Naive B cell (primary cell): ENCODE measurements at regions not wholly inside any gene's neighbourhood (a gene's known extent, or its start where the extent isn't known, plus 50 kb on each side); places are given as distances from the start of the nearest gene placed in this dataset.

Source experiments
- ATAC-seq, 2 donors: fragments of 150-1000 bp; cut with Tn5 transposase; 2 replicates each; pipeline ENCODE4 v1.10.0; 2021; ENCODE audit warnings: low read depth in 2 of 2, mild to moderate bottlenecking in 2 of 2, moderate library complexity in 2 of 2
- DNase-seq: peaks from one replicate; pipeline ENCODE4 v3.0.0; 2022
- H3K27ac Mint-ChIP-seq, 6 donors: one replicate each; pipeline ENCODE4 v1.8.0; 2020 to 2022; ENCODE audit warnings: mild to moderate bottlenecking in 6 of 6, mixed read lengths in 6 of 6, moderate library complexity in 5 of 6, inconsistent platforms in 2 of 6
- H3K27me3 Mint-ChIP-seq, 3 donors: one replicate each; pipeline ENCODE4 v1.8.0; 2021 to 2022; ENCODE audit warnings: mixed read lengths in 3 of 3, mild to moderate bottlenecking in 1 of 3
- H3K36me3 Mint-ChIP-seq, 2 donors: one replicate each; pipeline ENCODE4 v1.8.0; 2020 to 2022; ENCODE audit warnings: mixed read lengths in 2 of 2, inconsistent platforms in 1 of 2, mild to moderate bottlenecking in 1 of 2
- H3K4me1 Mint-ChIP-seq, 3 donors: one replicate each; pipeline ENCODE4 v1.8.0; 2020 to 2022; ENCODE audit warnings: mixed read lengths in 3 of 3, inconsistent platforms in 1 of 3, mild to moderate bottlenecking in 1 of 3, moderate library complexity in 1 of 3
- H3K4me3 Mint-ChIP-seq, 8 donors: one replicate each; pipeline ENCODE4 v1.8.0; 2020 to 2022; ENCODE audit warnings: mild to moderate bottlenecking in 8 of 8, mixed read lengths in 8 of 8, moderate library complexity in 8 of 8, inconsistent platforms in 2 of 8
- H3K9me3 Mint-ChIP-seq, 7 donors: one replicate each; pipeline ENCODE4 v1.8.0; 2020 to 2022; ENCODE audit warnings: mixed read lengths in 7 of 7, mild to moderate bottlenecking in 5 of 7, inconsistent platforms in 2 of 7, moderate library complexity in 1 of 7

DNA sequence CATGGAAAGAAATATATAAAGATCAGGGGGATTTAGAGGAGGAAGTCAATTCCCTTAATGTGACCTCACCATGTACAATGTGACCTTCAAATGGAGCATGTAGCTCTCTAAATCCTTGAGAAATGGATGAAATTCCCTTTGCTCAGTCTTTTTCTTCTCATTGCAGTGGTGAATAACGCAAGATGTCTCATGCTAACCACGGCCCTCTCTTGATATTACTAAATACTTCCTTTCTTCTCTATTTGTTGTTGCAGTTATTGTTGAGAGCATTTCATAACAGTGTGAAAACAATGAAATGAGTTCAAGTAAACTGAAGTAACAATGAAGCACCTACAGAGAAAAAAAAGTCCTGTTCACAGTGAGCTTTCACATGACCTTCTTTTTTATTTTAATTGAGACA is 55.6 kb downstream of the ZNF281 start:
- DNase-seq (no peak), ATAC-seq (no peak)
- H3K36me3 Mint-ChIP-seq: no peaks in the 10 kb centered on the region
- H3K27me3 Mint-ChIP-seq: no peaks in the 10 kb centered on the region
- peak overlapping the region in 1 of 6 donors; percentile 75 for H3K27ac Mint-ChIP-seq
- peaks cover 15 to 32% (median 20%) of the 10 kb centered on the region in 3 donors for H3K4me1 Mint-ChIP-seq
- H3K9me3 Mint-ChIP-seq: no peaks in the 10 kb centered on the region
- no peak overlapping the region for H3K4me3 Mint-ChIP-seq

DNA sequence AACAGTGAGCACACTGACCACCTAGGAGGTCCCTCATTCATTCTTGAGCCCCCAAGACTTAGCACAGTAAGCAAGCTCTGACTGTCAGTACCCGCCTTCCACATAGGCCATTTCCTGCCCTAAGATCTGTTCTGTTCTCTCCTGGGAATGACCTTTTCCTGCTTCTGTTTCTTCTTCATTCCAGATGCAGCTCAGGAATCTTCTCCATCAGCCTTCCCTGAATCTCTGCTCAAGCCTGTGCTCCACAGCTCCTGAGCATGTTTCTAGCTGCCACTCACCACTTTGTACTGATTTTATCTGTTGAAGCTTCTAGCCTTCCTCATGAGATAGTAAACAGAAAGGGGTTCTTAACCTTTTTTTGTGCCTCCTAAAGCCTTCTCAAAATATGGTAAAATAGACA is 56.6 kb downstream of the ZNF281 start:
- ATAC-seq (no peak), DNase-seq (no peak)
- Mint-ChIP-seq H3K36me3 (no peaks in the 10 kb centered on the region), H3K4me3 (peak overlapping the region in 1 of 8 donors; percentile 2), H3K9me3 (no peaks in the 10 kb centered on the region), H3K27ac (peak overlapping the region in 2 of 6 donors; percentile 91 to 98), H3K27me3 (no peaks in the 10 kb centered on the region), H3K4me1 (peaks cover 15 to 32% (median 20%) of the 10 kb centered on the region in 3 donors)

DNA sequence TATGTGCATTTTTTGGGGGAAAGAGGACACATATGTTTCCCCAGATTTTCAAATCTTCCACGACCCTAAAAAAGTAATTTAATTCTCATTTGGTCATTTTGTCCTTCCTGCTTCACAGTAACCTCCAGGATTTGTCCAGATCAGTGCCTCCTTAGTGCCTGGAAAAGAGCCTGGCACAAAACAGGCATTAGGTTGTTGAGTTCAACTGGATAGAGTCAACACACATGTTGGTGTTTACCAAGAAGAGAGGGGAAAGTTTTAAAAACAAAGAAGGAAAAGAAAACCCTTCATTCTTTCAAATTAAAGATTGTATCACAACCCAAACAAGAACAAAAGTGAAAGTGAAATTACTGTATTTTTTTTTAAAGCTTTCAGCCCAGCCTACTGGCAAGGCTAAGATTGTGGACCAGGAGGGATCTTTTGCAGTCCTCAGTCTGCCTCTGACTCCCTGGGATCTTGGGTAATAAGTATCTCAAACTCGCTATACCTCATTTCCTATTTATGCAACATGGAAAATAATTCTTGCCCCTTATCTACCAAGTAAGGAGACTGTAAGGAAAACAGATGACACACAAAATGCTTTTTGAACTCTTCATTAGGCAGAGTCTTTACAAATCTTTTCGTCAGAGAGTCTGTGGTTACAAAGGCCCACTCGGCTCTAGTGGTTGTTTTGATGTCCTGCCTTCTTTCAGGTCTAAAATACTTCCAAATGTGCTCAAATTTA is 57.8 kb downstream of the ZNF281 start:
- Mint-ChIP-seq H3K9me3 (no peaks in the 10 kb centered on the region), H3K36me3 (no peaks in the 10 kb centered on the region), H3K4me3 (peak overlapping the region in 7 of 8 donors; percentile 26 to 80 (median 60)), H3K27ac (peak overlapping the region in 5 of 6 donors; percentile 27 to 78 (median 56)), H3K4me1 (peaks cover 15 to 32% (median 20%) of the 10 kb centered on the region in 3 donors), H3K27me3 (no peaks in the 10 kb centered on the region)
- DNase-seq (peak; percentile 14), ATAC-seq (peak; percentile 67 to 69)

DNA sequence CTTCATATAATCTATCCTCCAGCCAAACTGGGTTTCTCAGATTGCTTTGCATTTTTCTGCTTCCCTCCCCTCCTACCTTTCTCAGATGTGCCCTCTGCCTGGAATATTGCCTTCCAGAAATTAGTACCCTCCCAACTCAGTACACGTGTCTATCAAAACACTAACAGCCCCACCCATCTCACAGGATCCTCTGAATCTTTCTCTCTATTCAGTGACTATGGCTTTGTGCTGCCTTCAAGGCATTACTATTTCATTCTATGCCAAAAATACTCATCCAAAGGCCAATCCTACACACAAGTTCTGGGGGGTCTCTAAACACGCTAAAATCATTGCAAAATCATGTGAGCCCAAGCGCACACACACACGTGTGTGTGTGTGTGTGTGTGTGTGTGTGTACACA is 58.4 kb downstream of the ZNF281 start:
- no peaks in the 10 kb centered on the region for H3K9me3 Mint-ChIP-seq
- H3K36me3 Mint-ChIP-seq: no peaks in the 10 kb centered on the region
- H3K27ac Mint-ChIP-seq: peak overlapping the region in 4 of 6 donors; percentile 27 to 78 (median 54)
- H3K27me3 Mint-ChIP-seq: no peaks in the 10 kb centered on the region
- peak overlapping the region in 4 of 8 donors; percentile 7 to 66 (median 24) for H3K4me3 Mint-ChIP-seq
- peaks cover 15 to 32% (median 20%) of the 10 kb centered on the region in 3 donors for H3K4me1 Mint-ChIP-seq
- no peak for DNase-seq
- no peak for ATAC-seq

DNA sequence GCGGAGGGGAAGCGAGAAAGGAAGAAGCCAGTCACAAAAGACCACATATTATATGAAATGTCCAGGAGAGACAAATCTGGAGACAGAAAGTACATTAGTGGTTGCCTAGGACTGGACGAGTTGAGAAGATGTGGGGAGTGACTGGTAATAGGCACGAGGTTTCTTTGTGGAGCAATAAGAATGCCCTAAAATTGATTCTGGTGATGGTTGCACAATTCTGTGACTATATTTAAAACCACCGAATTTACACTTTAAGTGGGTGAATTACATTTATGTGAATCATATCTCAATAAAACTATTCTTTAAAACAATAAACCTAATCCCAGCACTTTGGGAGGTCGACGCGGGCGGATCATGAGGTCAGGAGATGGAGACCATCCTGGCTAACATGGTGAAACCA is 63.1 kb downstream of the ZNF281 start:
- ATAC-seq: no peak
- no peaks in the 10 kb centered on the region for H3K27me3 Mint-ChIP-seq
- H3K36me3 Mint-ChIP-seq: no peaks in the 10 kb centered on the region
- no peaks in the 10 kb centered on the region for H3K9me3 Mint-ChIP-seq
- no peak for DNase-seq
- H3K27ac Mint-ChIP-seq: no peak overlapping the region
- H3K4me3 Mint-ChIP-seq: no peak overlapping the region
- peaks cover 7 to 20% (median 10%) of the 10 kb centered on the region in 3 donors for H3K4me1 Mint-ChIP-seq

DNA sequence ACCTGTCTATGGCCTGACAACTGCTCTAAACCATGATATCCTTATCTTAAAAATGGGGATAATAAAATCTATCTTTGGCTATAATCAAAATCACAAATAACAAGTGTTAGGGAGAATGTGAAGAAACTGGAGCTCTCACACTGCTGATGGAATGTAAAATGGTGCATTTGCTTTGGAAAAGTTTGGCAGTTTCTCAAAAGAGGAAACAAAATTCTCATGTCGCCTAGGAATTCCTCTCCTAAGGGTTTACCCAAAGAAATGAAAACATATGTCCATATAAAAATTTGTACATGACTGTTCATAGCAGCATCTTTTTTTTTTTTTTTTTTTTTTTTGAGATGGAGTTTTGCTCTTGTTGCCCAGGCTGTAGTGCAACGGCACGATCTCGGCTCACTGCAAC is 64.3 kb downstream of the ZNF281 start:
- ATAC-seq (no peak), DNase-seq (no peak)
- Mint-ChIP-seq H3K4me1 (peaks cover 5 to 18% (median 11%) of the 10 kb centered on the region in 3 donors), H3K27ac (no peak overlapping the region), H3K9me3 (no peaks in the 10 kb centered on the region), H3K36me3 (no peaks in the 10 kb centered on the region), H3K4me3 (no peak overlapping the region), H3K27me3 (no peaks in the 10 kb centered on the region)

DNA sequence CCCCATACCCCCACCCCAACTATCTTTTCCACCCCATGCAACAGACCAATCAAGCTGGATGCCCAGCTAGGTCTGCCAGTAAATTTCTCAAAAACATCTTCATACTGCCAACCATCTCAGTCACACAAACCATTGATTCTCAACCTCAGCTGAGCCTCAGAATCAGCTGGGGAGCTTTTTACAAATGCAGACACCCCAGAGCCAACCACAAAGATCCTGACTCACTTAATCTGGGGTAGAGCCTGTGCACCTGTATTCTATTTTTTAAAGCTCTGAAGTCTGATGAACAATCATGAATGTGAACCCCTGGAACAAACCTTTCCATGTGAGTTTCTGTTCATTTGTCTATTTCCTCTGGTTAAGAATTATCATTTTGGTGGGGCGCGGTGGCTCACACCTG is 66.0 kb downstream of the ZNF281 start:
- ATAC-seq (no peak), DNase-seq (no peak)
- Mint-ChIP-seq H3K27me3 (no peaks in the 10 kb centered on the region), H3K4me3 (no peak overlapping the region), H3K4me1 (peaks cover 11 to 19% (median 11%) of the 10 kb centered on the region in 3 donors), H3K36me3 (no peaks in the 10 kb centered on the region), H3K9me3 (no peaks in the 10 kb centered on the region), H3K27ac (peak overlapping the region in 2 of 6 donors; percentile 11 to 26)

DNA sequence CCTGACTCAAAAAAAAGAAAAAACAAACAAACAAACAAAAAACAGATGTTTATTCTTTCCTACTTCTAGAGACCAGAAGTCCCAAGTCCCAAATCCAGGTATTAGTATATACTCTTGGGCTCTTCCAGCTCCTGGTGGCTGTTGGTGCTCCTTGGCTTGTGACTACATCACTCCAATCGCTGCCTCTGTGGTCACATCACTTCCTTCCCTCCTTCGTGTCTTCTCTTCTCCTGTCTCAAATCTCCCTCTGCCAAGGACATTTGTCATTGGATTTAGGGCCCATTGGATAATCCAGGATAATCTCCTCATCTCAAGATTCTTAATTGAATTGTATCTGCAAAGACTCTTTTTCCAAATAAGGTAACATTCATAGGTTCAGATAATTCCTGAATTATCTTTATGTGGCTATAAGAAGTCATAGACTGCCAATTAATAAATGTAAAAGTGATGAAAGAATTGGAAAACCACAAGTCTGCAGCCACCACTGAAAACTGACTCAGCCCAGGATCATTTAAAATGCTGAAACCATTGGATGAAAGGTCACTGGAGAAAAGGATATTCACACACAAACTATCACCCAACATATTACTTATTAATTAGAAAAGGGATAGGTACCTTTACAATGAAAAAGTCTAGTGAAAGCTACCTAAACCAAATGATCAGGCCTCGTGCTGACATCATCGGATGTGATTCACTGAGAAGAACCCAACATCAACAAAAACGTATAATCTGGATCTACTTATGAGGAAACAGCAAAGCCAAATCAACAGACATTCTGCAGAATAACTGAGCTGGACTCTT is 67.1 kb downstream of the ZNF281 start:
- DNase-seq (no peak), ATAC-seq (no peak)
- no peaks in the 10 kb centered on the region for H3K9me3 Mint-ChIP-seq
- peak overlapping the region in 3 of 6 donors; percentile 30 to 89 (median 74) for H3K27ac Mint-ChIP-seq
- H3K36me3 Mint-ChIP-seq: no peaks in the 10 kb centered on the region
- no peak overlapping the region for H3K4me3 Mint-ChIP-seq
- peaks cover 20 to 30% (median 23%) of the 10 kb centered on the region in 3 donors for H3K4me1 Mint-ChIP-seq
- no peaks in the 10 kb centered on the region for H3K27me3 Mint-ChIP-seq

DNA sequence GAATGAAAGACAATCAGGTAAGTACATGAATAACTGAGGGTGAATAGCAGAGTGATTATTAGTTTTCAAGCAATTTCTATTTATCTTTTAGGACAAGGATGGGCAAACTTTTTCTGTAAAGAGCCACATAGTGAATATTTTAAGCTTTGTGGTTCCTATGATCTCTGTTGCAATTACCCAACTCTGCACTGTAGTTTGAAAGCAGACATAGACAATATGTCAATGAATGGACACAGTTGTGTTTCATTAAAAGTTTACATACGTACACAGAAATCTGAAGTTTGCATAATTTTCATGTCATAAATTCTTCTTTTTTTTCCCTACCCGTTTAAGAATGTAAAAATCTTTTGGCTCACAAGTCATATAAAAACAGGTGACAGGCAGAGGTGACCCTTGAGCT is 71.4 kb downstream of the ZNF281 start:
- H3K27ac Mint-ChIP-seq: peak overlapping the region; percentile 84 to 98 (median 91)
- no peaks in the 10 kb centered on the region for H3K27me3 Mint-ChIP-seq
- no peaks in the 10 kb centered on the region for H3K9me3 Mint-ChIP-seq
- DNase-seq (no peak), ATAC-seq (no peak)
- peak overlapping the region in 5 of 8 donors; percentile 35 to 84 (median 77) for H3K4me3 Mint-ChIP-seq
- H3K4me1 Mint-ChIP-seq: peaks cover 29 to 38% (median 36%) of the 10 kb centered on the region in 3 donors
- no peaks in the 10 kb centered on the region for H3K36me3 Mint-ChIP-seq

DNA sequence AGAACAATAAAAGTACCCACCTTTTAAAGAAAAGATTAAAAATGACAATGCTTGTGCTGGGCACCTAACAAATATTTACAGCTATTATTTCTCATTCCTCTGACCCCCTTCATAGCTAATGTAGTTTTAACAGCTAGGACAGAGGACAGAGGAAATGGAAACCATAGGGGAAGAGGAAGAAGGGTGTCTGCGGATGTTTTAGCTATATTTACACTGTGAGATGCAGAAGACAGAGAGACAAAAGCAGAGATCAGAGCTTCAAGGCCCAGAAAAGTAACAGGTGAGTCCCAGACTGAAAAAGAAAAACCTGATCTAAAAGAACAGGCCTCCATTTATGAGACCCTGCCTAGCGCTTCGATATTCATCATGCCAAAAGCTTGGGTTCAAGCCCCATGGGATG is 72.0 kb downstream of the ZNF281 start:
- Mint-ChIP-seq H3K27ac (peak overlapping the region; percentile 84 to 98 (median 89)), H3K27me3 (no peaks in the 10 kb centered on the region), H3K9me3 (no peaks in the 10 kb centered on the region), H3K4me3 (peak overlapping the region; percentile 41 to 84 (median 75)), H3K4me1 (peaks cover 29 to 38% (median 36%) of the 10 kb centered on the region in 3 donors), H3K36me3 (no peaks in the 10 kb centered on the region)
- peak; percentile 21 for DNase-seq
- ATAC-seq: peak; percentile 67 to 77

DNA sequence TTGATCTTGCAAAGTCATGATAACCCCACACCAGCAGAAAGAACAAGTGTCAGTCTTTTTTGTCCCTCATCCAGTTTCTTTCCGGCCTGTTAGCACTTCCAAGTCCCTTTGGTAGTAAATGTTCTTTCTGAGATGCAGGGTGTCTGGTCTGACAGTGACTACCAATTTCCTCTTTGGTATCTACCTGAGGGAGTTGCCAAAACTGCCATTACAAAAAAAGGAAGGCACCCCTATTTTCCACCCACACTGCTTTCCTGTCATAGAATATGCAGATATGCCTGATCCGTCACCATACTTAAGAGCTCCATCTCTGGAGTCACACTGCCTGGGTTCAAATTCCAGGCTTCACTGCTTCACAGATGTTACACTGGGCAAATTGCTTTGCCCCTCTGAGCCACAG is 72.4 kb downstream of the ZNF281 start:
- H3K4me1 Mint-ChIP-seq: peaks cover 29 to 37% (median 32%) of the 10 kb centered on the region in 3 donors

DNA sequence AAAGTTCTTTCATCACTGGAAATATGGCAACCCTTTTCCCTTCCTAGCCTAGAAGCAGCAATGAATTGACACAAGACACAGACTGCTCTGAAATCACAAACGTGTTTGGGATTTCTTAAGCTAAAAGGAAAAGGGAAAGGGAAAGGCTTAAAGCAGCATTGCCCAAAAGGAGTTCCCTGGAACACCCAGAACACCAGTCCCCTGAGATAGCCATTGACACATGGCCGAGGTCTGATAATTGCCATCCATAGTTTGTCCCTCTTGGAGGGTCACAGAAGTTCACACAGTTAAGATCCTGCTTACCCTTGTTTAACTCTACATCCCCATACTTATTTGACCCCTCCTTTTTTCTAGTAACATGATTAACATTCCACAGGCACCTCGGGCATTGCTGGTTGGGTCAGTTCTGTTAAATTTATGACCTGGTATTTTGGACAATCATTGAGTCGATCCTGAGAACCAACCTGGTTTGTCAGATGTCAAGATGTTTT is 72.9 kb downstream of the ZNF281 start:
- Mint-ChIP-seq H3K27ac (peak overlapping the region; percentile 84 to 98 (median 89)), H3K9me3 (no peaks in the 10 kb centered on the region), H3K4me1 (peaks cover 28 to 37% (median 29%) of the 10 kb centered on the region in 3 donors), H3K4me3 (peak overlapping the region in 6 of 8 donors; percentile 36 to 82 (median 70)), H3K27me3 (no peaks in the 10 kb centered on the region), H3K36me3 (no peaks in the 10 kb centered on the region)
- no peak for DNase-seq
- ATAC-seq: no peak

More for the DNA sequence above, 72.4 kb downstream of the ZNF281 start:
- H3K4me3 Mint-ChIP-seq: peak overlapping the region; percentile 41 to 84 (median 75)
- no peaks in the 10 kb centered on the region for H3K36me3 Mint-ChIP-seq
- ATAC-seq: peak; percentile 79 to 89
- peak overlapping the region; percentile 84 to 98 (median 89) for H3K27ac Mint-ChIP-seq
- H3K27me3 Mint-ChIP-seq: no peaks in the 10 kb centered on the region
- no peaks in the 10 kb centered on the region for H3K9me3 Mint-ChIP-seq
- peak; percentile 18 for DNase-seq

DNA sequence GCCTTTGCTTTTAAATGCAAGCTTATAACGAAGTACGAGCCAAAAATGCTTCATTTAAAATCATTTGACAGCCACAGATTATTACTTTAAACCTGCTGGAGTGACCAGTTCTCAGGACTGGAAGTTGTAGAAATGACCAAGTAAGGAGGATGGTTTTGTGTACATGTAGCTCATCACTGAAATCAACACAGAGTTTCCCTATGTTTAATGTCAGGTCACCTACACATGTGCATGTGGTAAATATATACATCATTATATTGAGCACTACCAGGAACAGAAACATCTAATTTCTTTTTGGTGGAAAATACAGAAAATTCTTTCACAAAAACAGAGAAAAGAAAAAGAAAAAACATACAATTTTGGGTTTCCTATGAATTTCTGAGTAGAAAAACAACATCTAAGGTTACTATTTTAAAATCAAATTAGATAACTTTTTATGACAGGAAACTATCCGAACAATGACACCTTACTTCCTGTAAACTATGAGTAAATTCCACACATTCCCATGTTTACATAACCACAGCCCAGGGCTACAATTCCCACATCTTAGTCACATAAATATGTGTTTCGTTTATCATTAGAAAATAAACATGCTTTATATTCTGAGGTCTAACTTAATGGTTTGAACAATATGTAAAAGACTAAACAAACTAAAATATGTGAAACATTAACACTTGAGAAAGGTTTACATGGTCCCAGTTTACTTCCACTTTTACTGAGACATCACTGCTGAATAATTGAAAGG is 73.6 kb downstream of the ZNF281 start:
- H3K27ac Mint-ChIP-seq: peak overlapping the region in 1 of 6 donors; percentile 90
- peak overlapping the region in 4 of 8 donors; percentile 36 to 77 (median 50) for H3K4me3 Mint-ChIP-seq
- H3K27me3 Mint-ChIP-seq: no peaks in the 10 kb centered on the region
- ATAC-seq (no peak), DNase-seq (no peak)
- no peaks in the 10 kb centered on the region for H3K9me3 Mint-ChIP-seq
- peaks cover 25 to 36% (median 26%) of the 10 kb centered on the region in 3 donors for H3K4me1 Mint-ChIP-seq
- H3K36me3 Mint-ChIP-seq: no peaks in the 10 kb centered on the region
